ENCODE measurements at regions not wholly inside any gene's neighbourhood (a gene's known extent, or its start where the extent isn't known, plus 50 kb on each side); places are given as distances from the start of the nearest gene placed in this dataset.

GRCh38 chr2:64913357-64913869 is 75.8 kb upstream of the SLC1A4 start:
- no peak for TF ChIP-seq CTCF (IDR thresholded peaks at IDR 0.05)
- no peak for TF ChIP-seq POLR2A (IDR thresholded peaks at IDR 0.05)
